EL (cell line): ENCODE measurements at regions not wholly inside any gene's neighbourhood (a gene's known extent, or its start where the extent isn't known, plus 50 kb on each side); places are given as distances from the start of the nearest gene placed in this dataset.

Experiments
- DNase-seq: peaks from one replicate; pipeline ENCODE4 v3.0.0-alpha.2; 2016

DNA sequence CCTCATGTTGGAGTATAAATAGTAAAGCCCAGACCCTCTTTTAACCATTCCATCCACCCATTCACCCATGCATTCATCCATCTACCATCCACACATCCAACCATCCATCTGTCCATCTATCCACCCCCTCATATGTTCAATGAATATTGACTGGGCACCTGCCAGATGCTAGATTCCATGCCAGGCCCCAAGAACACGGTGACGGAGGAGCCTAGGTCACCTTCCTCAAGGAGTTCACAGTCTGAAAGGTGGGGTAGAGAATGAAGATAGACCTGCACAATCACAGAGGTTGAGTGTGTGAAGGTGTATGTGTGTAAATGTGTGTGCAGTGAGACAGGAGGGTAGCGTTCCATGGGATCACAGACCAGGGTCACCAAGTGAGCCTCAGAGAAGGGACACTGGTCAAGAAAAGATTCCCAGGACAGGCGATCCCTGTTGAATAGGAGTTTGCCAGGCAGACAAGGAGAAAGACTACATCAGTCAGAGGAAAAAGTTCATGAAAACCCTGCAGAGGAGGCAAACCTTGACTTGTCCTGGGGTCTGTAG lies 287.2 kb downstream of the CYP26B1 start:
- no peak for DNase-seq

DNA sequence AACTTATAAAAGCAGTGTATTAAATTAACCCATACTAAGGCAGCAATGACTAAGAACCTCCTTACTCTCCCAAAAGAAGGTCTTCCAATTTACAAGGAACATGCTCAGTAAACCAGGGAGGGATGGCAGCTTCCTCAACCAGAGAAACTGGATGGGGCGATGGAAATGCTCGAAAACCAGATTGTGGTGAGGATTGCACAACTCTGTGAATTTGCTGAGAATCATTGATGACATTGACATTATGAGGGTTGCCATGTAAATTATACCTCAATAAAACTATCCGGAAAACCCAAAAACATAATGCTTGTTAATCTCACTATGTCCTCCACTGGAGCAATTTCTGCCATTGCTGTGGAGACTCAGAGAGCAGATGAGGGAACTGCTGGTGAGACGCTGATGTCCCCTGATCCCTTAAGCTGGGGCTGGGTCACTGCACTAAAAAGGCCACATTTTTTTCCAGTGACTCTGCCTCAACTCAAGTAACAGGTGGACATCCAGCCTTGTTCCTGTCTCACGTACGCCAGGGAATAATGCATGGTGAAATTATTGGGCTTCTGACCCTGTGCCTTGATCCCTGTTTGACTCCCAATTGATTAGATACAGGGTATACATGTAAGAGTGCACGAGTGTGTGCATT lies 288.3 kb downstream of the CYP26B1 start:
- no peak for DNase-seq

DNA sequence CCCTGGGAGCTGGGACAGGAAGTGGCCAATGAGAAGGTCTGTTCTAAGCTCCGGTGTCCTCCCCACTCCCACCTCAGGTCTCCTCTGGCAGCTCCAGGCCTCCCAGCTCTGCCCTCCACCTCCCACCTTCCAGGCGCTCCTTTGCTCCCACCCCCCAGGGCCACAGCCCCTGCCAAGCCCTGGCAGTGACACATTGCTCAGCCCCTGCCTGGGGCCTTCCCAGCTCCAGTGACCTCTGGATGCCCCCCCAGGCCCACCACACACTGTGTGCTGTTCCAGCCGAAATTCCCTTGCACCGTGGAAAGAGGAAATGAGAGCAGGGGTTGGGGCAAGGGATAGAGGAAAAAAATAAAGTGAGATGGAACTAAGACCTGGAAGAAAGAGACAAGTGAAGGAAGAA lies 289.6 kb downstream of the CYP26B1 start:
- DNase-seq = no peak

DNA sequence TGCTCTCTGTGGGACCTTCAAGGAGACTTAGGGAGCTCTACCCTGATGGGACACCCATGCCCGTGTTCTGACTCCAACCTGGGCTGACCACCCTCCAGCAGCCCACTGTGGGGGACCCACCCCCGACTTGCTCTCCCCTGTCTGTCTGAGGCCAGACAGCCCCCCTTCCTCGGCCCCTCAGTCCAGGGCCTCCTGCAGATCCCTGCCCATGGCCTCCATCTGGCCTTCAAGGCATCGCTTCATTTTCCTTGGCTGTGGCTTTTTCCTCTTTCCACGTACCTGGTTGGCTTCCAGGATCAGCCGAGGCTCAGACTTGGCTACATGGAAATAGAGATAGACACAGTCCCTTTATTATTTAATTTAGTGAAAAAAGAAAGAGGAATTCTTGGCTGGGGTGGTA lies 290.0 kb downstream of the CYP26B1 start:
- no peak for DNase-seq

DNA sequence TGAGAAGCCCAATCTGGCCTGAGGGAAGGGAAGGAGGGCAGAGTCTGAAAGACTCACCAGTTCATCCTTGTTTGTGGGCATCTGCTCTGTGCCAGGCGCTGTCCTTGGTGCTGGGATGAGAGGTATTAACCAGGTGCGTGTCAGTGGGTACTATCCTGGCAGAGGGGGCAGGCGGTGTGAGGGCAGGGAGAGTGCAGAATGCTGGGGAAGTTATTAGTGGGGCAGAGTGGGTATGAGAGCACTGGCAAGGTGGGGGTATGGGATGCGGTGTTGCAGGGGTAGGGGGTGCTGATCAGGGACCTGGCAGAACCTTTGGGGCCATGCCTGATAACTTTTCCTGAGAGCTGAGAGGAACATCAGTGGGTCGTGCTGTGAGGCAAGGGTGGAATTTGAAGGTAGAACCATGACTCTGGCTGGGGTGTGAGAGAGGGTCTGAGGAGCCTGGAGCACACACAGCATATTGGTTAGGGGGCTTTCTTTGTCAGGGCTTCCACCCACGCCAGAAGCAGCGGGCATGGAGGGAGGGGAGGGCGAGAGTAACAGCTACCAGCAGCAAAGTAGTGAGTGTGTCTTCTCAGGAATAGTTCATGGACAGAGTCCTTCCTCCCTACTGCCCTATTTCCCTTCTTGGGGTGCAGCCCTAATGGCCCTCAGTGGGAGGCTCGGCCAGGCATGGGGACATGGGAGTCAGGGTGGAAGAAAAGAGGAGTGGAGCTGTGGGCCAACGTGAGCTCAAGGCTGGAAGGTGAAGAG lies 290.7 kb downstream of the CYP26B1 start:
- DNase-seq = no peak

DNA sequence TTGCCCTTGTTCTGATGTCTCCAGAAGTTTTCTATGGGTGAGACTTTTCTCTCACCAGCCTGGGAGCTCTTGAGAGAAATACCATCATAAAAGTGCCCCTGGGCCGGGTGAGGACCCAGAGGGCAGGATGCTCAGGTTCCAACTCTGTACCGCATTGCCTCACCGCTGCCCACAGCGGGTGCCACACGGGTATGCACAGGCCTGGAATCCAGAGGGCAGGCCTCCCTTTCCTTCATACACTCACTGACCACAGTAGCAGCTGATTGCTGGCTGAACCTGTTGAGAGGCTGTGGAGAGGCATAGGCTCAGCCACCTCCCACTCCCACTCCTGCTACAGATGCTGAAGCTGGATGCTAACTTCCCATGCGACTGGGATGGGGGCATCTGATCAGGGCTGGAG lies 293.8 kb downstream of the CYP26B1 start:
- no peak for DNase-seq

DNA sequence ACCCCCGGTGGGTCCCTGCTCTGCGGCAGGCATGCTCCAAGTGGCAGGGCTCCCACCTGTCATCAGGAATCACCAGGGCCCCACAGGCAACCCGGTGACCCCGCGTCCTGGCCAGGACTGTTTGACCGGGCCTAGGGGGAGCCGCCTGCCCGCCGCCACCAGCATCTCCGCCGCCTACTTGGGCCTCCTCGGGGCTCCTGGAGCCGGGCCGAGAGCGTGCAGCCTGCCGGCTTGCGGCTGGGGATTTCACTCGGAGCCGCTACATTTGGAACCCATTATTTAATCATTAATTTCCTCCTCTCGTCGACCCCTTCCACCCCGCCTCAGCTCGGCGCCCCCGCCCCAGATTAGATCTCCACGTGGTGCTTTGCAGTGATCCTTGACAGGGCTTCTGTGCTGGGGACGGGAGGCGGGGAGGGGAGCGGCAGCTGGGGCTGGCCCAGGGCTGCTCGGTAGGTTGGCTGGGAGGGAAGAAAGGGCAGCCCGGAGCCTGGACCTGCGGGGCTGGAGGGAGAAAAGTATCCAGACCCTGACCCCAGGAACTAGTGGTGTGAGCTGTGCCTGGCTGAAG lies 295.4 kb downstream of the CYP26B1 start:
- no peak for DNase-seq

DNA sequence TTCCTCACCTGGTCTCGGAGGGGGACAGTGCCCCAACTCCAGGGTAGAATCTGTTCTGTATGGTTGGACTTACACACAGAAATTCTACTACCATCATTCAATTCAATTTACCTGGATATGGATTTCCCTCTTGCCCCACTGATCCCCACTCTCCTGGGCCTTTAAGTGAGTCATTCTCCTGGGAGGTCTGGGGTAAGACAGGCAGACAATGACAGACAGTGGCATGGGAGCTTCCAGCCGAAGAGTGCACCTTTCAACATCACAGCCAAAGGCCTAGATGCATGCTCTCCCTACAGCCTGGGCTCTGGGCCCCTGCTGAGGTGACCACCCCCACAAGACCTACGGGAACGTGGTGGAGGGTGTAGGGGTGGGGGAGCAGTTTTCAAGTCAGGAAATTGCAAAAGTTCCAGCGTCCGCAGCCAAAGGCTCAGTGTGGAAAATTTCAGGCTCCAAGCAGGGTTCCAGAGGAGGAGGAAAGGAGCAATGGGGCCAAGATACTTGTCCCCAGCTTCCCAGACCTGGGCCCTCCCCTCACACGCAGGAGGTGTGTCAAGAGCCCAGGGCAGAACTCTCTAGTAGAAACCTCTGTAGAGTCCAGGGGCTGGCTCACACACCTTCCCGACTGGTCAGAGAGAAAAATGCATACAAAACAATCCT lies 296.4 kb downstream of the CYP26B1 start:
- DNase-seq = no peak

DNA sequence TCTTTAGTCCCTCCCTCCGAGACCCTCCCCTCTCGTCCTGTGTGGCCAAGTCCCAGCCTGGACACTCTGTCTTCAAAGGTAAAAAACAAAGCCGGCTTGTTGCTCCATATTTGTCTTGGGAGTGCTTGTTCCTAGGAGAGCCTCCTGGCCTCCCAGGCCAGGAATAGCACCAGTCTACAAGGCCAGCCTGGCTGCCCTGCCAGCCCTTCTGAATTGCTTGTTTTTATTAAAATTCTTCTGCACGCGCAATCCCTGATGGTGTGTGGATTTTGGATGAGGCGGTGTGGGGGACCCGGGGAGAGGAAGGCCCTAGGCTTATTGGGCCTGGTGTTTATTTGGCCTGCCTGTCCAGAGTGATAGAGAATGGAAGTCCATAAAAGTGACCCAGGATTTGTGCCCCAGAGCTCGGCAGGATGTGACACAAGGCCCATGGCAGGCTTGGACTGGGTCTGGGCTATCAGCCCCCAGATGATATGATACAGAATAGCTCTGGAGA lies 297.3 kb downstream of the CYP26B1 start:
- no peak for DNase-seq

DNA sequence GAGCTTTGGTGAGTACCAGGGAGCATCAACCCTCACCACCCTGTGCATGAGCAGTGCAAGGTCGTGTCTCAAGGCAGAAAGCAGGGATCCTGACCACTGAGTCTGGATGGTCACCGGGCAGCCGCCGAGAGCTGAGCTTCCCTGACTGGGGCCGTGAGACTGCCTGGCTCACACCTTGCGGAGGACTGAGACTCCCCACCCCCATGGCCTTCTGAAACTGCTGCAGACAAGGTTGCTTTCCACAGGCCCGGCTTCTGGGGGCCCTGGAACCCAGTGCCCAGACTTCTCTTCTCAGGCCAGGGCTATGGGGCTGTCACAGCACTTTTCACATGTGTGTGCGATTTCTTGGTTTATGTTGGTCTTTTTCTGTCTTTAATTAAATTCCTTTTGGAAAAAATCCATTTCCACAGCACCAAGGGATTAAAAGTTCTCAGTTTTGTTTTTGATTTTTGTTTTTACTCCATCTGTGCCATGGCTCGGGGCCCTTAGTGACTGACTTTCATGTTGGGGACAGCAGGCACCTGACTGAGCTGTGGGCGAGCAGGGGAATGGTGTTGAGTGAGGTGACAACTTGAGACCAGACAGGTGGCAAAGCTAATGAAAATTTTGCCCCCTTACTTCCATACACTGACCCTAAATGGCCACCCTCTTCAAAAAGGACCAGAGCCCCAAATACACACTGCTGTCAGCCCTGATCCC lies 297.9 kb downstream of the CYP26B1 start:
- no peak for DNase-seq

DNA sequence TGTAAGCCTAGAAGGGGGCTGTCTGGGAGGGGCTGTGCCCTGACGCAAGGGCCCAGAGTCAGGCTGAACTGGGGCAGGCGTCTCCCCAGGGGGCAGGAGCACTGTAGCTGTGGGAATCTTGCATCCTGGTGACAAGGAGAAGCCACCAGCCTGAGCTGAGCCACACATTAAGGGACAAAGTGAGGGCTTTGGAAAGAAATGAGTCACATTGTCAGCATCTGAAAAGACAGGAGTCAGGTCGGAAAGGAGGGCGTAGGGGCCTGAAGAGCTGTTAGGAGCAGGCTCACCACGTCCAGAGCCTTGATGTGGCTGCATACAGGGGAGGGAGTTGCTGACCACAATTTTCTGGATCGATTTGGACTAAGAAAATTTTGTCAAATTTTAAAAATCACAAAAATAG lies 298.6 kb downstream of the CYP26B1 start:
- no peak for DNase-seq

DNA sequence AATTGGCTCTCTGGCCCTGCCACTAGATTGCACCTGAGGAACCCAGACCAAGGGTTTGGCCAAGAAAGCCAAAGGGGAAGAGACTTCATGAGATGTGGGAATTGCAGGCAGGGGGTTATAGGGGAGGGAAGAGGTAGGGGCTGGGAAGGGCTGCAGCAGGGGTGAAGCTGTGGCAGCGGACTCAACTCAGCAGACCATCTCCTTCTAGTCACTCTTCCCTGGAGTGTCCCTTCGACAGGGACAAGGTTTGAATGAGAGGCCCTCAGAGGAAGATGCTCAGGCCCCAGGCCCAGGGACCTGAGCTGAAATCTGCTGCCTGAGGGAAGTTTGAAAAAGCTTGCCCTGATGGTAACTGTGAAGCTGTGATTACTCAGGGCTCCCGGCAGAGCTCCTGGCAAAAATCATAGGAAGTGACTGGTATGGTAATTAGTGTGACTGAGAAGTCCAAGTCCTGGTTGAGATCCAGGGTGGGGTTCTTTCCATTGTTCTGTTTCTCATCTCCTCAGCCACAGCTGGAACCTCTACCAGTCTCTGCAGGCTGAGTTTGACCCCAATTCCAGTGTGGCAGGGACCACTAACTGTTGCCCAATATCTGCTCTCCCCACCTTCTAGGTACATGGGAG lies 300.9 kb downstream of the CYP26B1 start:
- peak; percentile 66 for DNase-seq

DNA sequence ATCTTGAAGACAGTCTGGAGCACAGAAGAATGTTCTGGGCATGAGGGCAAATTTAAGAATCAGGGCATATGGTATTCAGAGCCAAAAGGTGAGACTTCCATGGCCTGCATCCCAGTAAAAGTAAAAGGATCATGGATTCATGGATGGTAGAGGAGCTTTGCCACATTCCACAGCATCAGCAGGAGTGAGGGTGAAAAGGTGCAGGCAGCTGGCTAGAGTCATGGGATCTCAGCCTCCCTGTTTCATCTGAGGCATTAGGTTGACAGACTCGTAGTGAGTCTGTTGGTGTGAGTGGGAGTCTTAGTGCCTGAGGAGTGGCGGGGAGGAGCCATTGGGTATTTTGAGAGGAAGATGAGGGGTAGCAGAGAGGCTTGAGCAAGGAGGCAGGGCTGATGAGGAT lies 301.6 kb downstream of the CYP26B1 start:
- no peak for DNase-seq

DNA sequence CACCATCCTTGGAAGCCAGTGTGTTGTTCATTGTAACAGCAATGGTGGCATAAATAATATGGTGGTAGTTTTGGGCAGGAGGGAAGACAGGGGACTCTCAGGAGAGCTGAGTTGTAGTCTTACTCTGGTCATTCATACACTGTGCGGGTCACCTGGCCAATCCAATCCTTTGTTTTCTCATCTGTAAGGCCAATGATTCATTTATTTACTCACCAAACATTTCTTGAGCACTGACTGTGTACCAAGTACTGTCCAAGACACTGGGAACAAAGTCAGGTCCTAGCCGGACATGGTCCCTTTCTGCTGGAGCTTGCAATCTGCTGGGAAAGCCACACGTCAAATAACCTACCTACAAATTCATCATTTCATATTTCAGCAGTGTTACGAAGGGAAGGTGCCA lies 302.7 kb downstream of the CYP26B1 start:
- no peak for DNase-seq

DNA sequence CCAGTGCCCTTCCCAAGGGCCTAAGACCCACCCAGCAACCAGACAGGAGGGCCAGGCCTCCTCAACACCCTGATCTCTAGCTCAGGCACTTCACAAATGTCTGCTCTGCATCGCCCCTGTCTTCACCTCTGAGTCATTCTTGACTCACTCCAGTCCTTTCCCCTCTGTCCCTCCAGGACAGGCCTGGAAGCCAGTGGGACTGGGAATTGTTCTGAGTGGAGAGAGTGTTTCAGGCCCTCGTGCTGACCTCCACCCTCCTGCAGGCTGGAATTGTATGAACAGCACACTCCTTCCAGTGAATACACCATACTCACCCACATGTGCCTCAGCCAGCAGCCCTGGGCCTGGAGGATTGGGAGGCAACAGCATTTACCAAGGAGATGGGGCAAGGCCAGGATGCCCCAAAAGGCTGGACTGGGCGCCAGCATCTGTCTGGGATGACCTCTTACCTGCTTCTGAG lies 304.2 kb downstream of the CYP26B1 start:
- peak; percentile 86 for DNase-seq

DNA sequence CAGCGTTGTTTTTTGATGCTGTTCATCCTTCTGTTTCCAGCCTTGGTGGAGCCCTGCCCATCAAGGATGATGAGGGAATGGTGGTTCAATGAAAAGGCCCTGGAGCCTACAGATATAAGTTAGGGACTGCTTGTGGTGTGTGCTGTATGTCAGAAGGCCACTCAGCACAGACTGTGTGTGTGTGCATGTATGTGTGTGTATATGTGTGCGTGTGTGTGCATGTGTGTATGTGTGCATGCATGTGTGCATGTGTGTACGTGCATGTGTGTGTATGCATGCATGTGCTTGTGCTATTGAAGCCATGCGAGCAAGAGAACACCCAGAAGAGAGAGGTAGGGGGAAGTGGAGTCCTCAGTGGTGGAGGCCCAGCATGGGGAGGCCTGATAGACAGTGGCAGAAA lies 304.9 kb downstream of the CYP26B1 start:
- no peak for DNase-seq

DNA sequence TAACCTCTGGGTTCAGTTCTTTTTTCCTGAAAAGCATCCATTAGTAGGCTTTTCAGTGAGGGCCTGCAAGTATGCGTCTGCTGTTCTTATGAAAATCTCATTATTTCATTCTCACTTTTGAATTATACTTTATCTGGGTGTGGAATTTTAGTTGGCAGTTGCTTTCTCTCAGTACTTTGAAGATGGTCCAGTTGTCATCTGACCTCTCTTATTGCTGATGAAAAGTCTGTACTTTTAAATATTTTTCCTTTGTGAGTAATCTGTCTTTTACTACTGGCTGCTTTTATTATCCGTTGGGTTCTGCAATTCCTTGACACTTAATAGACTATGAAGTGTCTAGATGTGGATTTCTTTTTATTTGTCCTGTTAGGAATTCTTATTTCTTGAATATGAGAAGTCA lies 307.8 kb downstream of the CYP26B1 start:
- DNase-seq = no peak

DNA sequence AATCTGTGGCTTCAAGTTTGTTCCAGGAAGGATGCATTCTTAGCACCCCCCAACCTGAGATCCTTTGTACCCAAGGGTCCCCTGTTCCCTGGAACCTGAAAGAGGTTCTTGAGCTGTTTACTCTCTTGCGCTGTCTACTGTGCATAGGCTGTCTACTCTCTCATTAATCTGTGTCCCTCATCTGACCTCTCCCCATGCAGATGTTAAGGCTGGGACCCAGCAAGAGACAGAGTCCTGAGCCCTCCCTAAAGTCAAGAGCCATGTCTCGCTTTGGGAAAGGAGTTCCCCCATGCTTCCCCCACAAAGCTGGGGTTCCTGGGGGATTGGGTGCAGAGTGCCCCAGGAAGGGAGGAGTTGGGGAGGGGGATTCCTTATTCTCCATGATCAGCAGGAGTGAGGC lies 312.9 kb downstream of the CYP26B1 start:
- DNase-seq = no peak

DNA sequence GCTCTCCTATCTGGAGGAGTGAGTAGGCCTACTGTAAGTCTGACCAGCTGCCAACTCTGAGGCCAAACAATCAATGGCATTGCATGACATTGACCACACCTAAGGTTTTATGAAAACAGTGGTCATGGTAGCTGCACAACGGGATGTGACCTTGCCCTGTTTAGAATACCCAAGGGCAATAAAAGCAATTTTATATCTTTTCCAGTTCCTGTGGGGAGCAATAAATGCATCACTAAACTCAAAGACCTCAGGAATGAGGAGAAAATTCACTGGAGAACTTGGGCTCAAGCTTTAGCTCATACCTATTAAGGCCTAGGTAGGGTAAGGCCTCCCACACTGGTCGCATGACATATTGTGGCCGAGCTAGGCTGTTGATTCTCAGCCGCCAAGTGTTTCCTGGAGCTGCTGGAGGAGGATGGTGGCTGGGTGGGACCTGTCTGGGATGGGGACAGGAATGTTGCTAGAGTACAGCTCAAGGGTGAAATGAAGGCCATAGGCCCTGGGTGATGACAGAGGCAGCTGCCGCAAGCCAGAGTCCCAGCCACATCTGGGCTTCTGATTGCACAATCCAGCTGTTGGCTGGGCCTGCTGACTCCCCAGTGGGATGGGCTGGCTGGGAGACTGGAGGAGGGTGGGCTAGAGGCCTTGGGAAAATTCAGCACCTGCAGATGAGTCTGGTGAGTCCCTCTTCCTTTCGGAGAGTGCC lies 313.7 kb downstream of the CYP26B1 start:
- peak; percentile 44 for DNase-seq

DNA sequence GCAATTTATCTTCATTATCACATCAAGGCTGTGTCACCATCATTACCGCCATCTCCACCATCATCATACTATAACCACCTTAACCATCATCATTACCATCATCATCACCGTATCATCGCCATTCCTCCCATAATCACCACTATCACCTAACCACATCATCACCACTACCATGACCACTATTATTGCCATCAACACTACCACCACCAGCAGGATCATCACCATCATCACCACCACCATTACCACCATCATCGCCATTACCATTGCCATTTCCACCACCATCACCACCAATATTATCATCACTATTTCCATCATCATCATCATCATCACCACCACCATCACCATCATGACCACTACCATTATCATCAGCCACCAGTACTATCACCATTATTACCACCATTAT lies 314.4 kb downstream of the CYP26B1 start:
- DNase-seq = no peak

DNA sequence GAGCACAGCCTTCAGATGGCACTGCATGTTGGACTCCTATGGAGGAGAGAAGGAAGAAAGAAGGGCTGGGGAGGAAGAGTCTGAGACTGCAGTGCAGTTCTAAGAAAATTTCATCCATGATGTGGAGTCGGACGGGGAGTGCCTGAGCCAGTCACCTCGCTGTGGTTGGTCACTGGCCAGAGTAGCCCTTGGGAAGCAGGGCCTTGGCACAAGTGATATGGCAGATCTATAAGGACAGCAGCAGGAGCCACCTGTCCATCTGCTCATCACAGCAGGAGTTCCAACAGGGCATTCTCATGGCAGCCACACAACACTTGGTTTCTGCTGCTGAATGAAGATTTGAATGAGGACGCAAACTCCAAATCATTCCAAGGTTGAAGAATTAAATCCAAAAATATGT lies 314.8 kb downstream of the CYP26B1 start:
- DNase-seq = no peak

DNA sequence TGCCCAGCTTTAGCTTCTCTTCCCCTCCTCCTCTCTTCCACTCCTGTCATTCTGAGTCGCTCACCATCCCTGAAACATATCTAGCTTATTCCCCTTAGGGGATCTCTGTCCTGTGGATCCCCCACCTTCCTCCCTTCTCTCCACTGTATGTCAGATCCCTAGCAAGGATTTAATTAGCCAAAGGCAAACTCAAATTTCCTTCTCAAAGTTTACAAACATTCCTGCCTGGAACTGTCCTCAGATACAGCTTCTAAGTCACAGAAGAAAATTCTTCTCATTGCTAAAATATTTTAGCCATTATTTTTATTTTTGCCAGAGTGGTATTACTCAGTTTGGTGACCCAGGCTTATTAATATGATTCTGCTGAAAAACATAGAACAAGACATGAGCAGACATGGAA lies 315.3 kb downstream of the CYP26B1 start:
- peak; percentile 84 for DNase-seq
